ENCODE measurements at regions not wholly inside any gene's neighbourhood (a gene's known extent, or its start where the extent isn't known, plus 50 kb on each side); places are given as distances from the start of the nearest gene placed in this dataset.

DNA sequence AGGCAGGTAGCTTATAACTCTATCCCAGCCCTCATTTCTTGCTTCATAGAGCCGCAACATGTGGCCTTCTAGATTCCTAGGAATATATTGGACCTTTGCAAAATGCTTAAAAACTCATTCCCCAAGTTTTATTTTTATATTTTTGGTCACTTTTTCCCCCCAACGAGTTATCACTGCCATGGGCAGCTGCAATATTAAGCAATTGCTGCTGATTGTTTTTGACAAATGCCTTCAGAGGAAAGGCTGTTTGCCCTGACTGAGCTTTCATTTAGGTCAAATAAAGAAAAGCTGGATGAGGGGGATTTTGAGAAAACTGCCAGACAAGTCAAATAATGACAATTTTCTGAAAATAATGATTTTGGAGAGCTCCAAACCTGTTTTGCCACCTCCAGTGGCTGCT lies 976.9 kb upstream of the MBL2 start:
- Histone ChIP-seq H3K27me3 (no peaks in the 10 kb centered on the region), H3K4me3 (no peak overlapping the region), H3K4me1 (no peaks in the 10 kb centered on the region), H3K27ac (no peak overlapping the region), H3K9me3 (peaks cover 0 to 4% (median 2%) of the 10 kb centered on the region in 4 donors), H3K36me3 (no peaks in the 10 kb centered on the region)
- WGBS, 2 donors, result 77 to 88% methylated on average over 2 of the region's 2 CpGs
- DNase-seq (no peak), ATAC-seq (ENCODE audit: low FRiP score in 2 of 2) (no peak)
- TF ChIP-seq POLR2AphosphoS5 (IDR thresholded peaks at IDR 0.05), result no peak
- TF ChIP-seq EP300 (IDR thresholded peaks at IDR 0.05), result no peak
- TF ChIP-seq, protein P1, sequence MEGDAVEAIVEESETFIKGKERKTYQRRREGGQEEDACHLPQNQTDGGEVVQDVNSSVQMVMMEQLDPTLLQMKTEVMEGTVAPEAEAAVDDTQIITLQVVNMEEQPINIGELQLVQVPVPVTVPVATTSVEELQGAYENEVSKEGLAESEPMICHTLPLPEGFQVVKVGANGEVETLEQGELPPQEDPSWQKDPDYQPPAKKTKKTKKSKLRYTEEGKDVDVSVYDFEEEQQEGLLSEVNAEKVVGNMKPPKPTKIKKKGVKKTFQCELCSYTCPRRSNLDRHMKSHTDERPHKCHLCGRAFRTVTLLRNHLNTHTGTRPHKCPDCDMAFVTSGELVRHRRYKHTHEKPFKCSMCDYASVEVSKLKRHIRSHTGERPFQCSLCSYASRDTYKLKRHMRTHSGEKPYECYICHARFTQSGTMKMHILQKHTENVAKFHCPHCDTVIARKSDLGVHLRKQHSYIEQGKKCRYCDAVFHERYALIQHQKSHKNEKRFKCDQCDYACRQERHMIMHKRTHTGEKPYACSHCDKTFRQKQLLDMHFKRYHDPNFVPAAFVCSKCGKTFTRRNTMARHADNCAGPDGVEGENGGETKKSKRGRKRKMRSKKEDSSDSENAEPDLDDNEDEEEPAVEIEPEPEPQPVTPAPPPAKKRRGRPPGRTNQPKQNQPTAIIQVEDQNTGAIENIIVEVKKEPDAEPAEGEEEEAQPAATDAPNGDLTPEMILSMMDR (IDR thresholded peaks at IDR 0.05), result no peak
- no peak for TF ChIP-seq POLR2A (IDR thresholded peaks at IDR 0.05)

DNA sequence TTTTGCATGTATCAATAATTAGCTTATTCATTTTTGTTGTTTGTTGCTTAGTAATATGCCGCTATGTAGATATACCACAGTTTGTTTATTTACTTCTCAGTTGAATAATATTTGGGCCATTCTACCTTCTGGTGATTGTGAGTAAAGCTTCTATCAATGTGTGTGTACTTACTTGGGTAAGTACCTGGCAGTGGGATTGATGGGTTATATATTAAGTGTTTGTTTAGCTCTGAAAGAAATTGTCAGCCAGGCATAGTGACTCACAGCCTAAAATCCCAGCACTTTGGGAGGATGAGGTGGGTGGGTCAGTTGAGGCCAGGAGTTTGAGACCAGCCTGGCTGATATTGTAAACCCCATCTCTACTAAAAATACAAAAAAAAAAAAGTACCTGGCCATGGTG lies 975.7 kb upstream of the MBL2 start:
- DNase-seq, result no peak
- ATAC-seq (ENCODE audit: low FRiP score in 2 of 2), result no peak
- TF ChIP-seq POLR2AphosphoS5 (IDR thresholded peaks at IDR 0.05), result no peak
- TF ChIP-seq, protein P1 (IDR thresholded peaks at IDR 0.05), result no peak
- TF ChIP-seq EP300 (IDR thresholded peaks at IDR 0.05), result no peak
- no peak for TF ChIP-seq POLR2A (IDR thresholded peaks at IDR 0.05)
- Histone ChIP-seq H3K27me3 (no peaks in the 10 kb centered on the region), H3K4me1 (no peaks in the 10 kb centered on the region), H3K27ac (no peak overlapping the region), H3K4me3 (no peak overlapping the region), H3K9me3 (peaks cover 0 to 4% (median 2%) of the 10 kb centered on the region in 4 donors), H3K36me3 (no peaks in the 10 kb centered on the region)
- 97 to 100% methylated on average over 1 of the region's 1 CpG for WGBS, 2 donors

DNA sequence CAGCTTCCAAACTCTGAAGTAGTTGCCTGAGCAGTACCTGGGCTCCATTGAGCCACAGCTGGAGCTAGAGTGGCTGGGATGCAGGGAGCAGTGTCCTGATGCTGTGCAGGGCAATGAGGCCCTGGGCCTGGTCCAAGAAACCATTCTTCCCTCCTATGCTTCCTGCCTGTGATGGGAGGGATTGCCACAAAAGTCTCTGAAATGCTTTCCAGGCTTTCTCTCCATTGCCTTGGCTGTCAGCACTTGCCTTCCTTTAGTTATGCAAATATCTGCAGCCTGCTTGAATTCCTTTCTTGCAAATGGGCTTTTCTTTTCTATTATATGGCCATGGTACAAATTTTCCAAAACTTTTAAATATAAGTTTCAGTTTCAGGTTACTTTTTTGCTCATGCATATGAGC lies 972.2 kb upstream of the MBL2 start:
- TF ChIP-seq, protein P1 (IDR thresholded peaks at IDR 0.05), result no peak
- TF ChIP-seq POLR2A (IDR thresholded peaks at IDR 0.05), result no peak
- no peak for TF ChIP-seq POLR2AphosphoS5 (IDR thresholded peaks at IDR 0.05)
- no peak for TF ChIP-seq EP300 (IDR thresholded peaks at IDR 0.05)
- H3K27ac ChIP-seq, result no peak overlapping the region
- H3K36me3 ChIP-seq, result no peaks in the 10 kb centered on the region
- peaks cover 0 to 4% (median 2%) of the 10 kb centered on the region in 4 donors for H3K9me3 ChIP-seq
- DNase-seq (no peak), ATAC-seq (ENCODE audit: low FRiP score in 2 of 2) (no peak)
- no peaks in the 10 kb centered on the region for H3K27me3 ChIP-seq
- no peaks in the 10 kb centered on the region for H3K4me1 ChIP-seq
- H3K4me3 ChIP-seq, result no peak overlapping the region

- Histone ChIP-seq H3K4me3 (no peak overlapping the region), H3K4me1 (no peaks in the 10 kb centered on the region), H3K27me3 (no peaks in the 10 kb centered on the region), H3K36me3 (no peaks in the 10 kb centered on the region), H3K27ac (no peak overlapping the region), H3K9me3 (no peaks in the 10 kb centered on the region)
- 98 to 100% methylated on average over 1 to 2 of the region's 2 CpGs for WGBS, 2 donors
- TF ChIP-seq POLR2A (IDR thresholded peaks at IDR 0.05) (no peak), POLR2AphosphoS5 (IDR thresholded peaks at IDR 0.05) (no peak)
- DNase-seq (no peak), ATAC-seq (ENCODE audit: low FRiP score in 2 of 2) (no peak)
These were observed 971.6 kb upstream of the MBL2 start for GRCh38 chr10:53744176-53744575.

- H3K27ac ChIP-seq, result no peak overlapping the region
- no peaks in the 10 kb centered on the region for H3K36me3 ChIP-seq
- DNase-seq (no peak), ATAC-seq (ENCODE audit: low FRiP score in 2 of 2) (no peak)
- no peaks in the 10 kb centered on the region for H3K27me3 ChIP-seq
- TF ChIP-seq POLR2A (IDR thresholded peaks at IDR 0.05) (no peak), EP300 (IDR thresholded peaks at IDR 0.05) (no peak), POLR2AphosphoS5 (IDR thresholded peaks at IDR 0.05) (no peak)
- TF ChIP-seq, protein P1 (IDR thresholded peaks at IDR 0.05), result no peak
- no peak overlapping the region for H3K4me3 ChIP-seq
- no peaks in the 10 kb centered on the region for H3K4me1 ChIP-seq
- no peaks in the 10 kb centered on the region for H3K9me3 ChIP-seq
These were observed 964.5 kb upstream of the MBL2 start for GRCh38 chr10:53737132-53737531.
